22Rv1 (cell line): ENCODE measurements at regions not wholly inside any gene's neighbourhood (a gene's known extent, or its start where the extent isn't known, plus 50 kb on each side); places are given as distances from the start of the nearest gene placed in this dataset.

Source experiments
- CTCF ChIP-seq: fragments of 450-650 bp; IDR thresholded peaks from 2 replicates; pipeline ENCODE4 v1.5.1; 2017; ENCODE audit warnings: mild to moderate bottlenecking
- ZFX ChIP-seq: fragments of 450-650 bp; IDR thresholded peaks from 2 replicates; pipeline ENCODE4 v1.6.1; 2017; ENCODE audit warnings: antibody characterized with exemption, borderline replicate concordance

DNA sequence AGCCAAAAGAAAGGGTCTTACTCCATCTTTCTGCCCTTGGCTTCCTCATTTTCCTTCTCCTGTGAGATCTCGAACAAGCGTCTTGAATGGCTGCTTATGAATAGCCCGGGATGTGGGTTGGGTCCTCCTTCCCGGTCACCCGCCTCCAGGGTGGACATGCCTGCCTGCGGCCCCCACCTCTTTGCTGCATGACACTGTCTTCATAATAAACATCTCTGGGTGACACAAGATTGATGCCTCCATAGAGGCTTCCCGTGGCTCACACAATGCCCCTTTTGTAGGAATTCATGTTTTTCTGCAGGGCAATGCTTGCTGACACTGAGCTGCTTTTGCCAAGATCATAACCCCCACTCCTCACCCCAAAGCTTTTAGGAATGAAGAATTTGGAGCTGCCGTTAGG, 125.9 kb downstream of the ZNF664 start:
- no peak for TF ChIP-seq CTCF
- TF ChIP-seq ZFX: no peak
